ENCODE measurements at regions not wholly inside any gene's neighbourhood (a gene's known extent, or its start where the extent isn't known, plus 50 kb on each side); places are given as distances from the start of the nearest gene placed in this dataset.

- H3K9ac ChIP-seq, result no peak overlapping the region
- no peaks in the 10 kb centered on the region for H3K36me3 ChIP-seq
- no peaks in the 10 kb centered on the region for H3K9me3 ChIP-seq
- H3K4me2 ChIP-seq, result no peak overlapping the region
- no peak overlapping the region for H3K4me3 ChIP-seq
- H4K20me1 ChIP-seq, result no peaks in the 10 kb centered on the region
- H3K27ac ChIP-seq, result no peak overlapping the region
- H3K4me1 ChIP-seq, result no peaks in the 10 kb centered on the region
- no peaks in the 10 kb centered on the region for H3K27me3 ChIP-seq
- TF ChIP-seq Cebpa-rat (IDR thresholded peaks at IDR 0.05), result no peak
These were observed 334.6 kb downstream of the ARL6IP6 start for GRCh38 chr2:153052807-153053559.

GRCh38 chr2:153047220-153047619 is 328.8 kb downstream of the ARL6IP6 start:
- H3K4me3 ChIP-seq, result no peak overlapping the region
- no peaks in the 10 kb centered on the region for H3K27me3 ChIP-seq
- H3K9ac ChIP-seq, result no peak overlapping the region
- H3K36me3 ChIP-seq, result no peaks in the 10 kb centered on the region
- no peaks in the 10 kb centered on the region for H3K4me1 ChIP-seq
- H3K4me2 ChIP-seq, result no peak overlapping the region
- no peaks in the 10 kb centered on the region for H4K20me1 ChIP-seq
- TF ChIP-seq Cebpa-rat (IDR thresholded peaks at IDR 0.05), result no peak
- no peaks in the 10 kb centered on the region for H3K9me3 ChIP-seq
- H3K27ac ChIP-seq, result no peak overlapping the region

- no peaks in the 10 kb centered on the region for H3K27me3 ChIP-seq
- H4K20me1 ChIP-seq, result no peaks in the 10 kb centered on the region
- no peak overlapping the region for H3K4me2 ChIP-seq
- no peak overlapping the region for H3K4me3 ChIP-seq
- H3K27ac ChIP-seq, result no peak overlapping the region
- H3K9me3 ChIP-seq, result no peaks in the 10 kb centered on the region
- no peak overlapping the region for H3K9ac ChIP-seq
- TF ChIP-seq Cebpa-rat (IDR thresholded peaks at IDR 0.05), result no peak
- no peaks in the 10 kb centered on the region for H3K4me1 ChIP-seq
- H3K36me3 ChIP-seq, result no peaks in the 10 kb centered on the region
These were observed 325.0 kb downstream of the ARL6IP6 start for GRCh38 chr2:153043385-153043784.

- Histone ChIP-seq H3K4me3 (no peak overlapping the region), H3K4me2 (no peak overlapping the region), H3K27ac (no peak overlapping the region), H3K36me3 (no peaks in the 10 kb centered on the region), H3K4me1 (peaks cover 8% of the 10 kb centered on the region; the same call in 1 of the 2 replicates), H3K9me3 (peaks cover 8% of the 10 kb centered on the region; the same call in 1 of the 2 replicates), H3K9ac (no peak overlapping the region), H4K20me1 (no peaks in the 10 kb centered on the region), H3K27me3 (no peaks in the 10 kb centered on the region)
- no peak for TF ChIP-seq Cebpa-rat (IDR thresholded peaks at IDR 0.05)
These were observed 310.2 kb downstream of the ARL6IP6 start for GRCh38 chr2:153028626-153029025.

- Histone ChIP-seq H3K36me3 (no peaks in the 10 kb centered on the region), H3K27me3 (no peaks in the 10 kb centered on the region), H3K27ac (no peak overlapping the region), H3K9ac (no peak overlapping the region), H3K4me2 (no peak overlapping the region), H3K4me3 (no peak overlapping the region), H3K4me1 (peaks cover 3% of the 10 kb centered on the region; the same call in 1 of the 2 replicates), H4K20me1 (no peaks in the 10 kb centered on the region), H3K9me3 (no peaks in the 10 kb centered on the region)
- TF ChIP-seq Cebpa-rat (IDR thresholded peaks at IDR 0.05), result no peak
These were observed 309.1 kb downstream of the ARL6IP6 start for GRCh38 chr2:153027533-153027932.

GRCh38 chr2:153020201-153020600 is 301.8 kb downstream of the ARL6IP6 start:
- Histone ChIP-seq H3K4me1 (no peaks in the 10 kb centered on the region), H3K9ac (no peak overlapping the region), H3K9me3 (peaks cover 26% of the 10 kb centered on the region), H4K20me1 (no peaks in the 10 kb centered on the region), H3K27ac (no peak overlapping the region), H3K4me2 (no peak overlapping the region), H3K36me3 (no peaks in the 10 kb centered on the region), H3K27me3 (no peaks in the 10 kb centered on the region), H3K4me3 (no peak overlapping the region)
- TF ChIP-seq Cebpa-rat (IDR thresholded peaks at IDR 0.05), result no peak

- H3K36me3 ChIP-seq, result no peaks in the 10 kb centered on the region
- H3K27me3 ChIP-seq, result no peaks in the 10 kb centered on the region
- H3K4me3 ChIP-seq, result no peak overlapping the region
- no peak overlapping the region for H3K4me2 ChIP-seq
- TF ChIP-seq Cebpa-rat (IDR thresholded peaks at IDR 0.05), result no peak
- no peak overlapping the region for H3K9ac ChIP-seq
- no peak overlapping the region for H3K27ac ChIP-seq
- H3K9me3 ChIP-seq, result no peaks in the 10 kb centered on the region
- H3K4me1 ChIP-seq, result no peaks in the 10 kb centered on the region
- H4K20me1 ChIP-seq, result no peaks in the 10 kb centered on the region
These were observed 286.8 kb downstream of the ARL6IP6 start for GRCh38 chr2:153005071-153005730.

GRCh38 chr2:153004627-153005026 is 286.2 kb downstream of the ARL6IP6 start:
- Histone ChIP-seq H3K36me3 (no peaks in the 10 kb centered on the region), H3K27ac (no peak overlapping the region), H3K27me3 (no peaks in the 10 kb centered on the region), H3K9ac (no peak overlapping the region), H4K20me1 (no peaks in the 10 kb centered on the region), H3K4me1 (no peaks in the 10 kb centered on the region), H3K4me2 (no peak overlapping the region), H3K4me3 (no peak overlapping the region), H3K9me3 (no peaks in the 10 kb centered on the region)
- TF ChIP-seq Cebpa-rat (IDR thresholded peaks at IDR 0.05), result no peak

- Histone ChIP-seq H3K36me3 (no peaks in the 10 kb centered on the region), H3K4me3 (no peak overlapping the region)
These were observed 255.7 kb downstream of the ARL6IP6 start for GRCh38 chr2:152974146-152974545.

GRCh38 chr2:152971685-152972084 is 253.3 kb downstream of the ARL6IP6 start:
- no peaks in the 10 kb centered on the region for H3K27me3 ChIP-seq
- no peaks in the 10 kb centered on the region for H3K4me1 ChIP-seq
- no peaks in the 10 kb centered on the region for H3K36me3 ChIP-seq
- no peak overlapping the region for H3K4me2 ChIP-seq
- no peak overlapping the region for H3K27ac ChIP-seq
- no peaks in the 10 kb centered on the region for H4K20me1 ChIP-seq
- no peak overlapping the region for H3K4me3 ChIP-seq
- no peak overlapping the region for H3K9ac ChIP-seq
- H3K9me3 ChIP-seq, result peaks cover 50% of the 10 kb centered on the region
- no peak for TF ChIP-seq Cebpa-rat (IDR thresholded peaks at IDR 0.05)

More at GRCh38 chr2:152974146-152974545, 255.7 kb downstream of the ARL6IP6 start:
- H3K27me3 ChIP-seq, result no peaks in the 10 kb centered on the region
- no peak overlapping the region for H3K27ac ChIP-seq
- no peak for TF ChIP-seq Cebpa-rat (IDR thresholded peaks at IDR 0.05)
- H3K4me1 ChIP-seq, result no peaks in the 10 kb centered on the region
- H3K9ac ChIP-seq, result no peak overlapping the region
- no peaks in the 10 kb centered on the region for H4K20me1 ChIP-seq
- peaks cover 34% of the 10 kb centered on the region for H3K9me3 ChIP-seq
- H3K4me2 ChIP-seq, result no peak overlapping the region
